ENCODE measurements at regions not wholly inside any gene's neighbourhood (a gene's known extent, or its start where the extent isn't known, plus 50 kb on each side); places are given as distances from the start of the nearest gene placed in this dataset.

GRCh38 chr5:143495821-143496275 is 92.4 kb upstream of the NR3C1 start:
- TF ChIP-seq, protein P1, sequence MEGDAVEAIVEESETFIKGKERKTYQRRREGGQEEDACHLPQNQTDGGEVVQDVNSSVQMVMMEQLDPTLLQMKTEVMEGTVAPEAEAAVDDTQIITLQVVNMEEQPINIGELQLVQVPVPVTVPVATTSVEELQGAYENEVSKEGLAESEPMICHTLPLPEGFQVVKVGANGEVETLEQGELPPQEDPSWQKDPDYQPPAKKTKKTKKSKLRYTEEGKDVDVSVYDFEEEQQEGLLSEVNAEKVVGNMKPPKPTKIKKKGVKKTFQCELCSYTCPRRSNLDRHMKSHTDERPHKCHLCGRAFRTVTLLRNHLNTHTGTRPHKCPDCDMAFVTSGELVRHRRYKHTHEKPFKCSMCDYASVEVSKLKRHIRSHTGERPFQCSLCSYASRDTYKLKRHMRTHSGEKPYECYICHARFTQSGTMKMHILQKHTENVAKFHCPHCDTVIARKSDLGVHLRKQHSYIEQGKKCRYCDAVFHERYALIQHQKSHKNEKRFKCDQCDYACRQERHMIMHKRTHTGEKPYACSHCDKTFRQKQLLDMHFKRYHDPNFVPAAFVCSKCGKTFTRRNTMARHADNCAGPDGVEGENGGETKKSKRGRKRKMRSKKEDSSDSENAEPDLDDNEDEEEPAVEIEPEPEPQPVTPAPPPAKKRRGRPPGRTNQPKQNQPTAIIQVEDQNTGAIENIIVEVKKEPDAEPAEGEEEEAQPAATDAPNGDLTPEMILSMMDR (IDR thresholded peaks at IDR 0.05) = no peak
- peak; percentile 52 for ATAC-seq (ENCODE audit: low FRiP score)
- no peak for DNase-seq (ENCODE audit: low spot score)

GRCh38 chr5:143495110-143495509 is 91.6 kb upstream of the NR3C1 start:
- DNase-seq (ENCODE audit: low spot score) (no peak), ATAC-seq (ENCODE audit: low FRiP score) (peak; percentile 54)
- TF ChIP-seq, protein P1 (IDR thresholded peaks at IDR 0.05) = no peak

GRCh38 chr5:143494595-143494994 is 91.1 kb upstream of the NR3C1 start:
- DNase-seq (ENCODE audit: low spot score) = no peak
- ATAC-seq (ENCODE audit: low FRiP score) = no peak
- TF ChIP-seq, protein P1 (IDR thresholded peaks at IDR 0.05) = no peak

- DNase-seq (ENCODE audit: low spot score) (no peak), ATAC-seq (ENCODE audit: low FRiP score) (no peak)
- TF ChIP-seq, protein P1 (IDR thresholded peaks at IDR 0.05) = no peak
Observed at GRCh38 chr5:143494162-143494561, 90.7 kb upstream of the NR3C1 start.

DNA sequence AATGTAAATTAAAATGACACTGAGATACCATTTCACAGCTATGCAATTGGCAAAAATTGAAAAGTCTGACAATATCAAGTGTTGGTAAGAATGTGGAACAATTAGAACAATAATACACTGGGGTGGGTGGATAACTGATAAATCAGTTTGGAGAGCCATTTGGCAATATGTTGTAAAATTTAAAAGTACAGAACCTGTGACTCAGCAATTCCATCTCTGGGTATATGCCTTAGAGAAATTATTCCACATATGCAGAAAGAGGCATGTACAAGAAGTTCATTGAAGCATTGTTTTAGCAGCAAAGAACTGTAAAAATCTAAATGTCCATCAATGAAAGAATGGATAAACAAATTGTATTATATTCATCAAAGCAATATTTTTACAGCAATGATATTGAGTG is 89.3 kb upstream of the NR3C1 start:
- TF ChIP-seq, protein P1 (IDR thresholded peaks at IDR 0.05) = no peak
- DNase-seq (ENCODE audit: low spot score) (no peak), ATAC-seq (ENCODE audit: low FRiP score) (no peak)

DNA sequence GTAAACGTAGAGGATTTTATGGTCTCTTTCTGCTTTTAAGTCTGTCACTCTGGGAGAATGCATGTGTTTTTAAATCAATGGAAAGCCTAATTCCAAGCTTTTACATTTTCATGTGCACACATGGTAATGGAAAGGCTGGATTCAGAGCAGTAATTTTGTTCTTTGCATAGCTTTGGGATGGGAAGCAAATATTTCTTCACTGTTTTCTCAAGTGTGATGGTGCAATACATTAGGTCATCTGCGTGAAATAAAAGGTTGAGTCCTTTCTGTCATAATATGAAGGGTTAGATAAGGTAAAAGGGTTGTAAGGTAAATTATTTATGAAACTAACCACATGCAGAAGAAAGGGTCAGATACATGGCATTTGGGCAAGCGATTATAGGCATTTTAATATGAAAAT is 88.2 kb upstream of the NR3C1 start:
- DNase-seq (ENCODE audit: low spot score) (no peak), ATAC-seq (ENCODE audit: low FRiP score) (peak; percentile 18)
- TF ChIP-seq, protein P1 (IDR thresholded peaks at IDR 0.05) = no peak

GRCh38 chr5:143488381-143488780 is 84.9 kb upstream of the NR3C1 start:
- ATAC-seq (ENCODE audit: low FRiP score) (no peak), DNase-seq (ENCODE audit: low spot score) (no peak)
- TF ChIP-seq, protein P1 (IDR thresholded peaks at IDR 0.05) = no peak
